NCI-H2196 treated with DMSO at 0.1 percent for 48 hours (cell line): ENCODE measurements at regions not wholly inside any gene's neighbourhood (a gene's known extent, or its start where the extent isn't known, plus 50 kb on each side); places are given as distances from the start of the nearest gene placed in this dataset.
"Not testable (repeated sequence)": the region's sequence is repeated elsewhere in the genome, so short reads cannot be mapped to it uniquely, and the experiment has no call there.

Source experiments
- DNase-seq: peaks from one replicate; lab custom pipeline; 2025; ENCODE audit not compliant: unreplicated experiment; lab: John Stamatoyannopoulos, UW

DNA sequence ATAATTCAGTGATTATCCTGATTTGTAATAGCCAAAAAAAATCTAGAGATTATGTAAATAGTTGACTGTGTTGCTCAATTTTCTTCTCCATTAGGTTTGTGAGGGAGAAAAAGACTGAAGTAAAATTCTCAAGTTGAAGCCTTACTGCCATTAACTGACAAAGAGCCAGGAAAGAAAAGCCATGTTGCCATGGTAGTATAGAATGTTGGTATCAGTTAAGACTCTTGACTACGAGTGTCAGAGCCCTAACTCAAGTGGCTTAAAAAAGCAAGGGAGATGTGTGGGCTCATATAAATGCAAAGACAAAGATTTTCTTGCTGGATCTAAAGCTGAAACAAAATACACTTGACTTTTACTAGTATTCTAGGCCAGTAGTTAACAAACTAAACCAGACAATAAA is 571.7 kb downstream of the KCTD16 start:
- no peak for DNase-seq

DNA sequence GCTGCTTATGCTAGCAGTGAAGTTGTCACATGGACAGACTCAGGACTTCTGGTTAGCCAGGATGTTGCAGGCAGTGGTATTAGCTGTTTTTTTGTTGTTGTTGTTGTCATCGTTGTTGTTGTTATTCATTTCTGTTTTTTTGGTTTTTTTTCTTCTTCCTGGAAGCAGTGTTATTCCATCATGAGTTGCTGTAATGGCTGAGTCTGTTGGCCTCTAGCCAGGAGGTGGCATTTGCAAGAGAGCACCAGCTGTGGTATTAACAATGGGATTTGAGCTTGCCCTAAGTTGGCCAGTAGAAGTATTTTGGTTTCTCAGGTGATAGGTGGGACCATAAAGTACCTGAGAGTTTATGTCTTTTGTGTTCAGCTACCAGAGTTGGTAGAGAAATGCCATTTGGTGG is 561.1 kb downstream of the KCTD16 start:
- DNase-seq = no peak

DNA sequence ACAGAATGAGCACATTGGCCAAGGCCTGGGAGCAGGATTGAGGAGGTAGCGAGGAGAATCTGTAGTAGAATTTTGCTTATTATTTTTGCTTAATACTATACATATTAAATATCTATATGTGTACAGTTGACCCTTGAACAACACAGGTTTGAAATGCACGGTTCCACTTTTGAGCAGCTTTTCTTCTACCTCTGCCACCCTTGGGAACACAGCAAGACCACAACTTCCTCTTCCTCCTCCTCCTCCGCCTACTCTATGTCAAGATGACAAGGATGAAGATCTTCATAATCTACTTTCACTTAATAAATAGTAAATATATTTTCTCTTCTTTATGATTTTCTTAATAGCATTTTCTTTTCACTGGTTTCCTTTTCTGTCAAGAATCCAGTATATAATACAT is 541.4 kb downstream of the KCTD16 start:
- DNase-seq = no peak

DNA sequence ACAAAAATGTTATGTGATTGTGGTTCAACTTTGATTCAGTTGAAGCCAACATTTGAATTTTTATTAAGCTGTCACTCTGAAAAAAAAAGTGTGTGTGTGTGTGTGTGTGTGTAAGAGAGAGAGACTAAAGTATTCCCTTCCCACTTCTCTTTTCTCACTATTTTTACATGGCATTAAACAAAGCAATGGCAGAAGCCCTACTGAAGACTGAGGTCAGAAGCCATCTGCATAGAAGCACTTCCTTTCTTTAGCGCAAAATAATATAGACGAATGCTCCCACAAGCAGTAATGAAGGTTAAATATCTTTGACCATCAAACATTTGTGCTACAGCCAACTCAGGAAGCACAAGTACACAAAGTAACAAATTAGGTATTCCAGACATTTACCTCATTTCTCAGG is 540.5 kb downstream of the KCTD16 start:
- DNase-seq = no peak

GRCh38 chr5:144710637-144711036 is 540.0 kb downstream of the KCTD16 start:
- DNase-seq = no peak

GRCh38 chr5:144703776-144704175 is 533.1 kb downstream of the KCTD16 start:
- DNase-seq = no peak

GRCh38 chr5:144698484-144698883 is 527.8 kb downstream of the KCTD16 start:
- DNase-seq = no peak

- no peak for DNase-seq
These were observed 527.2 kb downstream of the KCTD16 start for GRCh38 chr5:144697847-144698262.

DNA sequence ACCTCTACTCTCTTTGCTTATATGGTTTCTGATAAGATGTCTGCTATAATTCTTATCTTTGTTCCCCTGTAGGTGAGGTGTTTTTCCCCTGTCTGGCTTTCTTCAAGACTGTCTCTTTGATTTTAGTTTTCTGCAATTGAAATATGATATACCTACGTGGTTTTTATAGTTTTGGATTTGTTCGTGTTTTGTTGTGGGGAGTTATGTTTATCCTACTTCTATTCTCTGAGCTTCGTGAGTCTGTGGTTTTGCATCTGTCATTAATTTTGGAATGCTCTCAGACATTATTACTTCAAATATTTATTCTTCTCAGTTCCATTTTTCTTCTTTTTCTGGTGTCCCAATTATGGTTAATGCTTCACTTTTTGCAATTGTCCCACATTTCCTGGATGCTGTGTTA is 521.3 kb downstream of the KCTD16 start:
- DNase-seq = no peak

DNA sequence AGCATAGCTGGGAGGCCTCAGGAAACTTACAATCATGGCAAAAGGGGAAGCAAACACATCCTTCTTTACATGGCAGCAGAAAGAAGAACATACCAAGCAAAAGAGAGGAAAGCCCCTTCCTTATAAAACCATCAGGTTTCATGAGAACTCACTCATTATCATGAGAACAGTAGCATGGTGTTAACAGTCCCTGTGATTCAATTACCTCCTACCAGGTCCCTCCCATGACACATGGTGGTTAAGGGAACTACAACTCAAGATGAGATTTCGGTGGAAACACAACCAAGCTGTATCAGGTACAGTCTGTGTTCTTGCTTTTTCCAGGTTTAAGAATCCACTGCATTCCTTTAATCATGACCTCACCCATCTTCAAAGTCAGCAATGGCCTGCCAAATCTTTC is 514.2 kb downstream of the KCTD16 start:
- no peak for DNase-seq

DNA sequence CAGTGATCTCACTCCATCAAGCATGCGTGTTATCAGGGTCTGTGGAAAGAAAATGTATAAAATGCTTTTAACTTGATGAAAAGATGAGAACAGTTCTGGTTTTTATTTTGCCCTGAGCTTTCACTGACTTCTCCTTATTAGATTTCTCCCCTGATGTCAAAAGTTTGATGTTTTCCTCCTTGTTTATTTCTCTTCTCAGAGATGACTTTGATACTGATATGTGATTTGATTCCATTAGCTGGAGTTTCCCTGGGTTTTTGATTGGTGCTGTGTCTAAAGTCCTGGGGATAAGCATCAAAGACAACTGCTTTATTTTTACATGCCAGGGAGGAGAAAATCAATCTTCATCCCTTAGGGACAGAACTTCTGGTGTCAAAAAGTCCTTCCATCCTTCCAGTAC is 510.0 kb downstream of the KCTD16 start:
- no peak for DNase-seq

DNA sequence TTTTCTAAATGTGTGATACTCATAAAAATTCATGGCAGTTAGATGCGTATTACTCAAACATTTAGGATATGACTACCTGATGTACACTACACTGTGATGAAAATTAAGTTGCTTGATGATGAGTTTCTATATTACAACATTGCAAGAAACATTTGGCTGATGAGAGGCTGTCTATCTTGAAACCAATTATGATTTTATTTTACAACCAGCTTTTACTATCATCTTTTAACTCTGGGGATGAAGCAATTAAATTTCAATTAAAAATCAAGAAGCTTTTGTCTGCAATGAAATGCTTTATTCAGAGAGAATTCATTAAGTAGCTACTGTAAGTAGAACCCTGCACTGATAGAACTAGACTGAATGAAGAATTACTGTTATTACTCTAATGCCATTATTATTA is 500.4 kb downstream of the KCTD16 start:
- DNase-seq = no peak

DNA sequence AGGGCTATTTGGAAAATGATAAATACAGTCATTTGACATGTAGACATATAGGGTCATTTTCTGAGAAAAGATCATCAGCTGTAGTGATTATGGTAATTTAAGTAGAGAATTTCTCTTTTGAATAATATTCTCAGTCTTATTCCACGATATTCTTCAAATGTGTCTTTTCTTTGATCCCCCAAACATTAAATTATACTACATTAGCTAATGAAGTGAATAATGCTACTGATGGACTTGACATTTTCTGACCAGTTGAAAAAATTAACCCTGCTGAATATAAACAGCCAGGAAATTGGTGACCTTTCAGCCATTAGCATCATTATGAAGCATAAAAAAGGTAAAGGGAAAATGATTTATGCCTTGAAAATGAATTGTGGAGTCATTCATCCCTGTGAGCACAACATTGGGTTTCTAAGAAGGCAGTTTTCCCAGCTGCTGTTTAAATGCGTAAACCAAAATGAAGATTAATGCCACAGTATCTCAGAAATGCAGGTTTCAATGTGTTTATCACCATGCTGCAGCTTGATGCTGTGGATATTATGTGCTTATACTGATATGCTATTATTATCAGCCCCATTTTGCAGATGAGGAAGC is 489.1 kb downstream of the KCTD16 start:
- DNase-seq = no peak

GRCh38 chr5:144644317-144644716 is 473.6 kb downstream of the KCTD16 start:
- DNase-seq = no peak

- no peak for DNase-seq
These were observed 468.1 kb downstream of the KCTD16 start for GRCh38 chr5:144638787-144639186.

DNA sequence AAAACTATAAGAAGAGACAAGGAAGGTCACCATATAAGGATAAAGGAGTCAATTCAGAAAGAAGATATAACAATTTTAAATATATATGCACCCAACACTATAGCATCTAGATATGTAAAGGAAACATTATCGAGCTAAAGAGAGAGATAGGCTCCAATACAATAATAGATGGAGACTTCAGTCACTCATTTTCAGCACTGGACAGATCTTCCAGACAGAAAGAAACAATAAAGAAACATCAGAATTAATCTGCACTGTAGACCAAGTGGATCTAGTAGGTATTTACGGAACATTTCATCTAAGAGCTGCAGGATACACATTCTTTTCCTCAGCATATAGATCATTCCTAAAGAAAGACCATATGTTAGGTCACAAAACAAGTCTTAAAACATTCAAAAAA is 463.5 kb downstream of the KCTD16 start:
- no peak for DNase-seq

DNA sequence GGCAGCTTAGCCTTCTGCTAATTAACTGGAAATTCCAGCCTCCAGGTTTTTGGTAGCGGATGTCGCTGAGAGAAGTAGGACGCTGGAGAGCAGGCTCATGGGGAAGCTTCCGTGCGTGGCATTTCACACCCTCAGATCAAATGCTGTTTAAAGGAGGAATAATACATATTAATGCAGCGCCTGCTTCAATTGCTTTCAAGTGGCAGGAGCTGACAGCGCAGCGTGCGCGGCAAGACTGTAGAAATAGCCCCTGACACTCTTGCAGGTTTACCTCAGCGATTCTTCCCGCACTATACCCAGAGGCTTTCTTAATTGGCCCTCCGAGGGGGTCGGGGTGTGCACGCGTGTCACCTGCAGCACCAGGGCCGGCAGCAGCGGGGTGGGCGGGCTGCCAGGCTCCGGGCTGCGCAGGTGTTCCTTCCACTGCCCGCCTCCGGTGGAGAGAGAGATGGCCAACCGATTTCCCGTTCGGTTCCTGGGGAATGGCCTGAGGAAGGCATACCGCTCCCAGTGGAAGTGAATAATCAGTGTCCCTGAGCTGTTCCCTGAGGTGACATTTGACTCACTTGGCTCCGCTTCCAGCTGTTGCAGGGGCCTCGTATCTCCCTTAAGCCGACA is 427.9 kb downstream of the KCTD16 start:
- no peak for DNase-seq

- no peak for DNase-seq
These were observed 425.8 kb downstream of the KCTD16 start for GRCh38 chr5:144596517-144596916.

DNA sequence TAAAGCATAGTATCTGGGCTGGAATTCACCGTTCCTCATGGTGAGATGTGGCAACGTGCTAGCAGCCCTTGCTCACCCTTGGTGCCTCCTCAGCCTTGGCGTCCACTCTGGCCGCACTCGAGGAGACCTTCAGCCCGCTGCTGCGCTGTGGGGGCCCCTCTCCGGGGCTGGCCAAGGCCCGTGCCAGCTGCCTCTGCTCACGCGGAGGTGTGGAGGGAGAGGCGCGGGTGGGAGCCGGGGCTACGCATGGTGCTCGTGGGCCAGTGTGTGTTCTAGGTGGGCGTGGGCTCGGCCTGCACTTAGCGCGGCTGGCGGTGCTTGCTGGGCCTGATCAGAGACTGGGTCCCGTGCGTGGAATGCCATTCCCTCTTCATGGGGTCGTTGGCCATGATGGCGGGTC is 424.2 kb downstream of the KCTD16 start:
- no peak for DNase-seq

DNA sequence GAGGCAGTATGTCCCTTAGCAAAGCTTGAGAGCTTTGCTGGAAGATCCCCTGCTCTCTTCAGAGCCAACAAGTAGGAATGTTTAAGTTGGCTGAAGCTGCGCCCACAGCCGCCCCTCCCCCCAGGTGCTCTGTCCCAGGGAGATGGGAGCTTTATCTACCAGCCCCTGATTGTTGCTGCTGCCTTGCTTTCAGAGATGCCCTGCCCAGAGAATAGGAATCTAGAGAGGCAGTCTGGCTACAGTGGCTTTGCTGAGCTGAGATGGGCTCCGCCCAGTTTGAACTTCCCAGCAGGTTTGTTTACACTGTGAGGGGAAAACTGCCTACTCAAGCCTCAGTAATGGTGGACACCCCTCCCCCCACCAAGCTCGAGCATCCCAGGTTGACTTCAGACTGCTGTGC is 423.6 kb downstream of the KCTD16 start:
- DNase-seq = not testable (repeated sequence)

DNA sequence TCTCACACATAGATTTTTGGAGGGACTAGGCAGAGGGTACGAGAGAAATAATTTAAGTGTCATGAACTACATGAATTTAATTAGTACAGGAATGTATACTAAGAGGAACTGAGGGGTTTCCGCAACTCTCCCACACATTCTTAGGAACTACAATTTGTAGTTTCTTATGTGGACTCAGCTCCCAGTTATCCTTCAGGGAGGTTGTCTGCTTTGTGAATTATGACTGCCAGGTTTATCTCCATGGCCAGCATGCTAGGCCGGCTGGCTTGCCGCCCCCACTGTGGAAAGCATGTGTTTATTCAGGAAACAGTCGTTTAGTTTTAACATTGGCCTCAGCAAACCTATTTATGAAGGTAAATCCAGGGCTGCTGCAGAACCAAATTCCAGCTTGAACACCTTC is 415.0 kb downstream of the KCTD16 start:
- DNase-seq = no peak

DNA sequence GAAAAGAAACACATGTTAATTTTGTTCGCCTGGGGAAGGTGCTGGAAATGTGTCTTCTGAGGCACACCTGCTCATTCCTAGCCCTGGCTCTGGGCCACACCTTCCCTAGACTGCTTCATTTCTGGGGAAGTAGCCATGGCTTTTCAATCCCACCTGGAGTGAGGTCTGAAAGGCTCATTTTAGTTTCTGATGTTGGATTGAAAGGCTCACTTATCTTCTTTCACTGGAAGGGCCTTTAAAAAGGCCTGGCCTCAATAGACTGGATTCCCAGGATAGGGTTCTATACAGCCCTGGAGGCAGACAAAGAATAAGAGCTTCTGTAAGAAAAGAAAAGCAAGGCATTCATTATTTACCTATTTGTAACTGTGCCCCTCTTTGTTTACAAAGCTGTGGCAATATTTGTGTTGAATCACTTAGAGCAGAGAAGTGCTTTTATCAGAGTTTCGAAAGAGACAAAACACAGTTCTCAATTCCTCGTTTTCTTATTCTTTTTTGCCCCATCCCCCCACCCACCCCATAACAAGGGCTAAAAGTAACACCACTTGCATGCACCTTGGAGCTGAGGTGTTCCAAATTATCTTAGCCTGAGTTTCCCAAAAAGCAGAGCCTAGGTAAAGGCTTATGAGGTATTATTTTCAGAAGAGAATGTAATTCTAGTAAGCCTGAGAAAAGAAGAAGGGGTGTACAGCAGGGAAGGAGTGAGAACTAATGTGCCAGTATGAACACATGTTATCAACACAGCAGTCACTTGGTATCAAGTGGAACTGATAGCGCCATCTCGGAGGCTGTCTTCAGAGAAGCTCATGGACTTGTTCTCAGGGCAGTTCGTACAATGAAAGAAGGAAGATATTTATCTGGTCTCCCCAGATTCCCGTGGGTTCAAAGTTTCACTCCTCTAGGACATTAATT is 413.1 kb downstream of the KCTD16 start:
- no peak for DNase-seq
